OCI-LY1 (cell line): ENCODE measurements at regions not wholly inside any gene's neighbourhood (a gene's known extent, or its start where the extent isn't known, plus 50 kb on each side); places are given as distances from the start of the nearest gene placed in this dataset.

Experiments used
- CTCF ChIP-seq: fragments of 200-600 bp; sonication (generic), shearing (Covaris generic); IDR thresholded peaks from 2 replicates; pipeline ENCODE4 v1.5.1; 2017; ENCODE audit warnings: mild to moderate bottlenecking, antibody characterized with exemption, low read length, moderate library complexity, mixed read lengths
- EZH2 ChIP-seq: fragments of 200-600 bp; sonication (generic), shearing (Covaris generic); IDR thresholded peaks from 2 replicates; pipeline ENCODE4 v1.8.0; 2017; ENCODE audit warnings: borderline replicate concordance, mixed run types, mild to moderate bottlenecking, antibody characterized with exemption, low read length, moderate library complexity, mixed read lengths

DNA sequence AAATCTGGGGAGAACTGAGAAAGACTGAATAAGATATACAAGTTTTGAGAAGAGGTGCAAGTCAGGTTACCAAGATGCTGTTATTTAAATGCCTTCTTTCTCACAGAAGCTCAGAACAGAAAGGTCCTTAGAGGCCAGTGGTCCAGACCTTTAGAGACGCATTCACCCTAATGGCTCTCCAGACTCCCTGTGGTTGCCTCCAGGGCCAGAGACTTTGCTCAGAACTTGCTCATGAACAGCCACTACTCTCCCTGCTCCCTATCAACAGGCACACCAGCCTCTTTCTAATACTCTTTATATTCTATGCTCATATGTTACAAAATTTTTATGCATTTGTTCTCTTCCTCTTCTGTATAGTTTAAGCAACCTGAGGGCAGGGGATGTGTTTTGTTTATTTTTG, 349.0 kb upstream of the TNP1 start:
- TF ChIP-seq CTCF = no peak
- no peak for TF ChIP-seq EZH2
